HUDEP-2 (cell line): ENCODE measurements at regions not wholly inside any gene's neighbourhood (a gene's known extent, or its start where the extent isn't known, plus 50 kb on each side); places are given as distances from the start of the nearest gene placed in this dataset.

Source experiments
- DNase-seq, 76 experiments: peaks; one replicate each; lab custom pipeline; 2025; ENCODE audit not compliant: unreplicated experiment in 76 of 76; lab: John Stamatoyannopoulos, UW

DNA sequence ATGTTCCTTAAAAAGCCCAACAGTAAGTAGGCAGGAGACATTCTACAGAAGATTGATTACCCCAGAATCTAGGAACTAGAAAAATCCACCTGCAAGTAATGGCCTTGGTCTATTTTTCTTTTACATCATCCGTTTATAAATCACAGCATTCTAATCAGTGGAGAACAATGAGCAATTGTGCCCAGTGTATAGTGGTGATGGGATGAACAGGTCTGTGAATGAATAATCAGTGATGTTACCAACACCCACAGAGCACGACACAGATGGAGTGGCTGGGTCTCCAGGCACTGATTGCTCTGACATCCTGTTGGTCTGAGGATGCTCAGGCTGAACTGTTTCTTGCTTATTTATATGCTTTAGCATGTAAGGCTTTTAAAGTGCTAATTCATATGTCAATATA, 1251.2 kb upstream of the CDH8 start:
- DNase-seq, result no peak

DNA sequence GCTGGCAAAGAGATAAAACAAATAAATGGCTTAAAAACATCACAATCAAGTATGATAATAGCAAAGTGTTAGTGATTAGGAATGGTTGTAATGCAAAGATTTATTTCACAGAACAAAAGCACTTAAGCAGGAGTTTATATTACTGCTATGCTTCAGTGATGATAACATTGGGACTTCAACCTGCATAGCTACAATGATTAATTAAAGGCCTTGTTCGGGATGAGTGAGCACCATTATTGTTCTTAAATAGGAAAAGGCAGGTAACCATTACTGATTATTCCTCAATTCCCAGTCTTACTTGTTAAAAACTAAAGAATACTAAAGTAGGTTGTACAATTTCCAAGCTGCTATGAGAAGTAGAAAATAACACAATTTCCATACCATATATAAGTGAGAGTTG, 1247.5 kb upstream of the CDH8 start:
- no peak for DNase-seq

DNA sequence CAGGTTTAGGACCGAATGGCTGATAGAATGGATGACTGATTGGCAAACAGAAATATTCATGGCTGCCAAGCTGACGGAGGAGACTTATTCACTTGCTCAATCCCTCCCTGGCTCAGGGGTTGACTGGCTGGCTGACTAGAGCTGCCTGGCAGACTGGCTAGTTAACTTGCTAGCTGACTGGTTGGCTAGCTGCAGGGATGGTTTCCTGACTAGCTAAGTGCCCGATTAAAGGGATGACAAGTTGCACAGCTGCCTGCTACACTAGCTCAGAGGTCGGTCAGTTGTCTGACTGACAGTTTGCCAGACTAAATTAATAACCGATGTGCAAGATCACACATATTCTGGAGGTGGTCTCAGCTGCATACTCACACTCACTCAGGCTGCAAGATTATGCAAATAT, 1208.4 kb upstream of the CDH8 start:
- DNase-seq, result no peak

DNA sequence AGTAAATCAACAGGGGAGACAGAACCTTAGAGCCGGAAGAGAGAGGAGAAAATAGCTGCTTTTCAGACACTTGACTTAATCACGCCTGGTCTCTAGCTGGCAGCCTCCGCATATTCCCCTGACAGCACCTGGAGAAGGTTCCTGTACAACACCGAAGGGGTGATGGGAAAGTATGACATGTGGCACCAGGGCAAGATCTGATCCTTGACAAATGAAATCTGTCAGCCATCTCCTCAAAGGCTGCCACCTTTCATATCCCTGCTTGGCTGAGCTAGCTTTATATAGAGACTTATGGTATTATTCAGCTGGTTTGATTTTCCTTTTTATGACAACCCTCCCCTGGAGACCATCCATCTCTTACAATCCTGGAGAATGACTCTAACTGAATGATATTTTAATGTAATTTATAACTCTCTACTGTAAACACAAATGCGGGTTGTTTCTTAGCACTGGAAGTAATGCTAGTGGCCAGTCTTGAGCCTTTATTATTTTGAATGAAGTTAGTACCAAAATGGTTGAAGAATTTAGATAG, 1205.3 kb upstream of the CDH8 start:
- no peak for DNase-seq

DNA sequence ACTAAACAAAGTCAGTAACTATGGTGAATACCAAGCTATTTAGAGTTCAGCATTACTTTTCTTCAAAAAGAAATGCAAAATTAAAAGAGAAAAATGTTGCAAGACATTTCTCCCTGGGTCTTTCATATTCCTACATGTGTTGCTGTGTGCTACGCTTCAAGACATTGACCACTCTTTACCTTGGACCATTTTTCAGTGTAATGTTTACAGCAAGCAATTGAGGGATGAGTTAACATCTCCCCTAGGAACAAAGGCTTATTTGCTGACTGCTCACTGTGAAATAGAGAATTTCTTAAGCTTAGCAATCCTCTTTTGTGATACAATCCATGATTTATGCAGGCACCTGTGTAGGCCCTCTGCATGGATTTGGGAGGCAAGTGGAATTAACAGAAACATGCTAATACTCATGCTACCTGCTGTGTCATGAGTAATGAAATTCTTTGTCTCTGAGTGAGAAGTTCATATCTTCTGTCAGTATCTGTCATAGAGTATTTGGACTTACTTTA, 1202.9 kb upstream of the CDH8 start:
- DNase-seq, result no peak

DNA sequence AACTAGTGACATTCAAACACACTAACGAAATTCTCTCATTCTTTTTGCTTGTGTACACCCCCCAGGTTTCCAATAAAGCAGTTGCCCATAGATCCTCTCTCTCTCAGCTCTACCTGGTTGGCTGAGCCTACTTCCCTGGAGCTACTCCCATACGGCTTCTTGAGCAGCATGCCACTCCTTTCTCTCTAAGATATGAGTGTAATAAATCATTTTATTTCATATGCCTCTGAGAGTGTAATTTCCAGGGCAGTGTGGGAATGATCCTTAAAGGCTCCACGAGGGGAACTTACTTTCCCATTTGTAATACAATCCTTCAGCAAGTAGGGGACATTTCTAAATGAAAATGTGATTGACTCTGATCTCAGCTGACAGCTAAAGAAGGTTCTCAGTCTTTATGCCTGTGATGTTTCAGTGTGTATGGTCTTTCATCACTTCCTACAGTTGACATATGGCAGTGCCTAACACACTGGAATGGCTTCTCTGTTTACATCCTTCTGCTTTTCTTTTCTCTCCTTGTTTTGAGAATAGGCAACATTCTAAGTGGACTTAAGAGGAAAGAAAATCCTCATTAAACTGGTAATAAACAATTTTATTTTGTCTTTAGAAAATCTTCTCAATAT, 1194.3 kb upstream of the CDH8 start:
- no peak for DNase-seq

DNA sequence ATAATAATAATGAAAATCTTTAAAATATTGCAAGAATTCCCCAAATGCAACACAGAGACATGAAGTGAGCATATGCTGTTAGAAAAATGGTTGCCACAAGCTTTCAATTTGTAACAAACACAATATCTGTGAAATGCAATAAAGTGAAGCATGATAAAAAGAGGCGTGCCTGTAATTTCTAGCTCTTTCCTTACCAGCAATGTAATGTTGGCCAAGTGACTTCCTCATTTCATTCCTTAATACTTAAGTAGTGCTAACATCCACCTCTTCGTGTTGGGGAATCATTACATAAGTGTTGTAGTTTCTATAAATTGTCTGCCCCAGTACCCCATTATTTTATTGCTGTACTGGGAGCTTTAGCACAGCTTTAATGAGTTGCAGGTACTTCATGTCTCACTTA, 1192.0 kb upstream of the CDH8 start:
- DNase-seq, result no peak

- no peak for DNase-seq
Measured at GRCh38 chr16:63223851-63224250, 1187.6 kb upstream of the CDH8 start.

DNA sequence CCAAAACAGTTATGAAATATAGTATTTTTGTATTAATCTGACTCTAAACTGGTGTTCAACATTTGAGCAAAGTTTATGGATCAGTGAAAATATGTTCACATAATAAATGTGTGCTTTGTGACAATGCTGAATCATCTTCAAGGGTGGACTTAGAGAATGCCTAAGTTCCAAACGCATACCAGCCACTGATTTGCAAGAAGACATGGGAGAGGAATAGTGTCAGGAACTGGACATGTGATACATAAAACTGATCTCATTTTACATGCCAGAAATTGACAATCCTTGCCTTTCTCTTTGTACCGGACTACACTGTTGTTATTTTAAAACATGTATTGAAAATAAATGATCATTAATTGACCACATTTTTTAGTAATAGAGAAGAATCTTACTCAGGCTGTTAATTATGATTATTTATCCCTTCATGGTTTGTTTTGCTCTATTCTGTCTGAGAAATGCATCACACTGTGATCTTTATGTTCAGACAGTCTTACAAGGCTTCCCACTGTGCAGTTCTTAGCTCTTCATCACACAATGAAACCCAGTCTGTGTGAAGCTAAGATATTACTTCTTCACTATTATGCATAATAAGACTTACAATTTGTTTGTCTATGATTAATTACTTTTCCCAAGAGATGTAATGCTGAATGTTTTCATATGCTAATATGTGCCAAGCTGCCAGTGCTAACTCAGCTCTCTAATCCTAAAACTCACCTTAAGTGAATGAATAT, 1180.6 kb upstream of the CDH8 start:
- no peak for DNase-seq

- no peak for DNase-seq
Measured at GRCh38 chr16:63201851-63202250, 1165.6 kb upstream of the CDH8 start.

DNA sequence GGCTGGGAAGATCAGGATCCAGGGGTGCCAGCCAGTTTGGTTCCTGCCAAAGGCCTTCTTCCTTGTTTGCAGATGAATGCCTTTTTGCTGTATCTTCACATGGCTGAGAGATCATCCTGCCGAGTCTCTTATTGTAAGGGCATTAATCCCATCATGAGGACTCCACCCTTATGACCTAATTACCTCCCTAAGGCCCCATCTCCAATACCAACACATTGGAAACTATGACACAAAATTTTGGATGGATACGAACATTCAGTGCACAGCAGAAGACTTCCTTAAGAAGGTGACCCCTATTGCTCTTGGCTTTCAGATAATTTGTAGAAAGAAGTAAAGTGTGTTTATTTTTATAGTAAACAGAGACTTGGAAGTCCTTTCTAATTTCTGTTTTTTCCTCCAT, 1164.7 kb upstream of the CDH8 start:
- DNase-seq, result no peak

GRCh38 chr16:63195336-63195735, 1159.1 kb upstream of the CDH8 start:
- DNase-seq, result no peak

DNA sequence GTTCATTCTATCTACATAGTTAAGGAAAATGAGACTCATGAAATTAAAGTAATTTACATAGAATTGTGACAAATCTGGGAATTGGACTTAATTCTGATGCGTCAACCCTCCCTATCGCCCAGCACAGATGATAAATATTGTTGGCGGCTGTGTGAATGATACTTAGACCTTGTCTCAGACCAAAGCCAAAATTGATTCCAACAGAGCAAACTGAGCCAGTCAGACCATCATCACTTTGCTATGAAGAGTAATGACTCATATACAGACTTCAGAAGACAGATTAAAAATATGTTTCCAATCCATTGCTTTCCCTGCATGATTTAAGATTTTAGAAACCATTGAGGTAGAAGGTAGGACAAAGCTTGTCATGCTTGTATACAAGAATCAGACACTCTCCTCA, 1156.7 kb upstream of the CDH8 start:
- DNase-seq, result no peak

DNA sequence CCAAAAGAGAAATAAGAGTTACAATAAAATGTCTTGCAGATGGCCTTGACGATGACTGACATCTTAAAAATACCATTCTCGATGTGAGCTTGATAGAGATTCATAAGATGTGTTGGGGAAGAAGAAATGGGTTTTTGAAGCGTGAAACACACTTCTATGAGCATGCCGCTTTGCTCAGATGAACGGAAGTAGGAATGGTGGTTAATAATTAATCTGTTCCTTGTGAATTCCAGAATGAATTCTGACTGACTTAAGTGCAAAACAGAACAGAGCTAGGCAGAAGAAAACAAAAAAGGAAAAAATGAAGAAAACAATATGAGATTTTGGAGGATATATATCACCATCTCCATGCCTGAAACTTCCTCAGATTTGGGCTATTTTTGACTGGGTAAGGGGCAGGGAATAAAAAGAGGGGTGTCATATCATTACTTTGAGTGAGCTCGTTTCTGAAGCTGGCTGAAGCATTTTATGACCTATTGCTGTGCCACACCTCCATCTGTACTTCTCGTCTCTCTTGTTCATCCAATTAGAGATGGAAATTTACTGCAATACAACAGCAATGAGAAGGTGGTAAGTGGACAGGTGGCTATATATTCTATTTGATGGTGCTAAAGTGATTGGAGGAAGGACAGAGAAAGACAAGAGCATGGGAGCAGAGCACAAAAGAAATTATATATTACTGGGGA, 1152.0 kb upstream of the CDH8 start:
- no peak for DNase-seq

DNA sequence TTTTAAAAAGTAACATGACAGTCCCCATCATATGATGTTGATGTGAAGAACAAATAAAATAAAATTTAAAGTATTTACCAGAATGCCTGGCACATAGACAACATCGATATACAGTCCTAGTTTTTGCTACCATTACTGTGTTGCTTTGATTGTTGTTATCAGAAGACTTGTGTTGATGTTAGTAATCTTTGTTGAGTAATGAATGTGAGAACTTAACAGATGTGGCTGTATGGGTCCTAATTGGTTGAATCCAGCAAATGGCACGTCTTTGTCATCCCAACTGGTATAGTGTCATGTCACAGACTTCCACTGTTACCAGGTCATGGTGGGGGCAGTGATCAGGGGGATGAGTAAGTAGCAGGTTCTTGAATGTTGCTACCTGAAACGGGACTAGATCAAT, 1151.4 kb upstream of the CDH8 start:
- no peak for DNase-seq

- peak in 1 of 76 experiments; percentile 0 for DNase-seq
Measured at GRCh38 chr16:63185235-63185780, 1149.1 kb upstream of the CDH8 start.

DNA sequence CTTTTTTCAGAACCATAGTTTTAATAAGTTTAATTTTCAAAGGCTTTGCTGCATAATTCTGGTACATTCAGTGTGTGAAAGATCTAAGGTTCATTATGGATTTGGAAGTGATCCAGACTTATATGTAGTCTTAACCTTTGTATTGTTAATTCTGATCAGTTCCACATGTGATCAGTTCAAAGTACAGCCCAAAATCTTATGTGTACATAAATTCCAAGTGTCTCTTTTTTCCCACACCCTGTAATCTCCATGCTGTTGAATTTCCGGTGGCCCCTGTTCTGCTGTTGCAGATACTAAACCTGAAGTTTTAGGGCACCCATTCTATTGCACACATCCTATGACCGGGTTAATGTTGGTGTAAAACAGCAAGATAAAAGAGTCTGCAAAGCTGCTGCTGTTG, 1147.5 kb upstream of the CDH8 start:
- no peak for DNase-seq

- DNase-seq, result no peak
Measured at GRCh38 chr16:63175313-63175712, 1139.1 kb upstream of the CDH8 start.

DNA sequence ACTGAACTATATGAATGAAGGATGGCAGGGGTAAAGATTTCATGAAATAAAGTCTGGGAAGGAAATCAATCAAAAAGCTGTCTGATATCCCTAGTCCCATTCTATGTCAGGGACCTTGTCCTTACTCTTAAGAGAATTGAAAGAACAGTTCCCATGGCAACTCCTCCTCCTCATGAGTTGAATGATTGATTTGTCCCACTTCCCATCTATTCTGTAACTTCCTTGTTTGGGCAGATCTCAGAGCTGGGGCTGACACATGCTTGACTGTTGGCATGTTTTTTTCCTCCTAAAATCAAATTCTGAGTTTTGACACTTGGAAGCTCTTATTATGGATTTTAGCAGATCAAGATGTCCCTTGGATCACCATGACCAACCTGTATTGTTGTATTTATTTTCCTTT, 1138.6 kb upstream of the CDH8 start:
- no peak for DNase-seq

DNA sequence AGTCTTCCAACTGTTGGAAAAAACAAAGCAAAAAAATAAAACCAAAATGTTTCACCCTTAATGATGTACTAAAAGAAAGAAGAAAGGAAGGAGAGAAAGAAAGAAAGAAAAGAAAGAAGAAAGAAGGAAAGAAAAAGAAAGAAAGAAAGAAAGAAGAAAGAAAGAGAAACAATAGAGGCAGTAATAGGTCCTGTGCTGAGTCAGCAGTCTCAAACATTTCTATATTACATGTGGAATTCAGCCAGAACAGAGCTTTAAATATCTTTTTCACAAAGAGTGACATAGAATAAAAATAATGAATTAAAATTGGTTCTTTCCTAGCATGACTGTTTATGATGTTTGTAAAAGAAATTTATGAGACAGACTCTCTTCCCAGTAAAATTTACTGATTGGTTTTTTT, 1135.3 kb upstream of the CDH8 start:
- DNase-seq, result no peak

DNA sequence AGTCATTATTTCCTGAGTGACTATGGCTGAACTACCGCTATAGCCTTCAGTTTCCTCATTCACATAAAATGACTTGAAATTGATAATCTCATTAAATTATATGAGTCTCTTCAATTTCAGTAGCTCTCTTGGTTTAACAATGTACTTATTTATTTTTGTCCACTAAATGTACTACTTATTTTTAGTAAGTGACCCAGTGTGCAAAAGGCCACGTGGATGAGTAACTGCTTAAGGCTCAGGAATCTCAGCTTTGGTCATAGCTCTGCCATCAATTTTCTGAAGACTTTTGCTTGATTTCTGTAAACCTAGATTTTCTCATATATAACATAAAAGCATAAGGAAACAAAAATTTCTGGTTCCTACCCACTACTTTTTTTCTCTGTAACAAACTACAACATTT, 1132.9 kb upstream of the CDH8 start:
- DNase-seq, result no peak
